Activated CD8-positive, alpha-beta memory T cell treated with anti-CD3 and anti-CD28 coated beads for 48 hours (primary cell): ENCODE measurements at regions not wholly inside any gene's neighbourhood (a gene's known extent, or its start where the extent isn't known, plus 50 kb on each side); places are given as distances from the start of the nearest gene placed in this dataset.
"Not testable (repeated sequence)": the region's sequence is repeated elsewhere in the genome, so short reads cannot be mapped to it uniquely, and the experiment has no call there.

Experiments
- DNase-seq, 3 experiments: peaks; one replicate each; pipeline ENCODE4 v3.0.0-alpha.2; 2020; ENCODE audit warnings: low read depth in 2 of 3, low spot score in 2 of 3

- not testable (repeated sequence) for DNase-seq
These were observed 172.2 kb upstream of the KCTD7 start for GRCh38 chr7:66456431-66456830.

GRCh38 chr7:66458991-66459390 lies 169.7 kb upstream of the KCTD7 start:
- not testable (repeated sequence) for DNase-seq

GRCh38 chr7:66459783-66460413 lies 168.8 kb upstream of the KCTD7 start:
- not testable (repeated sequence) for DNase-seq

- DNase-seq: no peak
These were observed 167.7 kb upstream of the KCTD7 start for GRCh38 chr7:66460921-66461361.

- not testable (repeated sequence) for DNase-seq
These were observed 167.3 kb upstream of the KCTD7 start for GRCh38 chr7:66461397-66461796.

- not testable (repeated sequence) for DNase-seq
These were observed 165.8 kb upstream of the KCTD7 start for GRCh38 chr7:66462831-66463230.

- DNase-seq: no peak
These were observed 164.6 kb upstream of the KCTD7 start for GRCh38 chr7:66464059-66464458.

GRCh38 chr7:66466081-66466600 lies 162.5 kb upstream of the KCTD7 start:
- DNase-seq: no peak

GRCh38 chr7:66467887-66468286 lies 160.8 kb upstream of the KCTD7 start:
- no peak for DNase-seq

GRCh38 chr7:66473064-66473463 lies 155.6 kb upstream of the KCTD7 start:
- not testable (repeated sequence) for DNase-seq

- DNase-seq: no peak
These were observed 154.2 kb upstream of the KCTD7 start for GRCh38 chr7:66474441-66474840.

GRCh38 chr7:66476056-66476455 lies 152.6 kb upstream of the KCTD7 start:
- not testable (repeated sequence) for DNase-seq

- not testable (repeated sequence) for DNase-seq
These were observed 150.8 kb upstream of the KCTD7 start for GRCh38 chr7:66477822-66478397.

- not testable (repeated sequence) for DNase-seq
These were observed 147.5 kb upstream of the KCTD7 start for GRCh38 chr7:66481229-66481628.

- DNase-seq: not testable (repeated sequence)
These were observed 139.6 kb upstream of the KCTD7 start for GRCh38 chr7:66489065-66489464.

- DNase-seq: not testable (repeated sequence)
These were observed 138.9 kb upstream of the KCTD7 start for GRCh38 chr7:66489741-66490140.

- not testable (repeated sequence) for DNase-seq
These were observed 137.7 kb upstream of the KCTD7 start for GRCh38 chr7:66490979-66491378.

- DNase-seq: not testable (repeated sequence)
These were observed 136.3 kb upstream of the KCTD7 start for GRCh38 chr7:66492405-66492804.

GRCh38 chr7:66493235-66494205 lies 135.2 kb upstream of the KCTD7 start:
- DNase-seq: peak; percentile 90 to 91 (median 90)

GRCh38 chr7:66497346-66497745 lies 131.3 kb upstream of the KCTD7 start:
- no peak for DNase-seq

GRCh38 chr7:66500087-66500486 lies 128.6 kb upstream of the KCTD7 start:
- no peak for DNase-seq
